Breast epithelium (tissue), 3 donors: ENCODE measurements at regions not wholly inside any gene's neighbourhood (a gene's known extent, or its start where the extent isn't known, plus 50 kb on each side); places are given as distances from the start of the nearest gene placed in this dataset.

Source experiments
- CTCF ChIP-seq, 3 donors: fragments of 450-650 bp; IDR thresholded peaks; one replicate each; pipeline ENCODE4 v1.5.1; 2016 to 2017; ENCODE audit warnings: antibody characterized with exemption in 3 of 3, mild to moderate bottlenecking in 3 of 3, moderate library complexity in 3 of 3
- POLR2AphosphoS5 ChIP-seq, 3 donors: sonication (generic); formaldehyde crosslinking; IDR thresholded peaks; one replicate each; pipeline ENCODE4 v1.6.1; 2017; ENCODE audit warnings: antibody characterized with exemption in 3 of 3

GRCh38 chr9:115469841-115470240, 351.9 kb upstream of the TNC start:
- TF ChIP-seq CTCF (IDR thresholded peaks at IDR 0.05) (no peak), POLR2AphosphoS5 (IDR thresholded peaks at IDR 0.05) (no peak)
